ENCODE measurements at regions not wholly inside any gene's neighbourhood (a gene's known extent, or its start where the extent isn't known, plus 50 kb on each side); places are given as distances from the start of the nearest gene placed in this dataset.

GRCh38 chrX:101732870-101733269 is 73.2 kb upstream of the ARMCX2 start:
- POLR2A ChIA-PET (ENCODE audit: unreplicated experiment) = no interaction called here
- no peaks in the 10 kb centered on the region for H4K20me1 ChIP-seq (ENCODE audit: low read length)
- ATAC-seq (no peak), DNase-seq (no peak)
- intact Hi-C loops (cut with micrococcal nuclease) = no loop called here
- H2AFZ ChIP-seq (ENCODE audit: low read length) = no peak overlapping the region
- no peak overlapping the region for H3K4me3 ChIP-seq (ENCODE audit: low read length)
- H3K36me3 ChIP-seq (ENCODE audit: low read depth, low read length) = no peaks in the 10 kb centered on the region
- H3K9me2 ChIP-seq (replicated peaks; ENCODE audit: low read length) = no peaks in the 10 kb centered on the region
- CTCF ChIA-PET = no interaction called here
- H3K79me2 ChIP-seq (ENCODE audit: low read length) = no peaks in the 10 kb centered on the region
- no peak overlapping the region for H3K4me2 ChIP-seq (ENCODE audit: low read length)
- H3K9me3 ChIP-seq (ENCODE audit: low read length) = no peaks in the 10 kb centered on the region
- no TSS peak for BruUV-seq (replicated peaks)
- no peaks in the 10 kb centered on the region for H3F3A ChIP-seq (ENCODE audit: low read length, unreplicated experiment)
- no peak overlapping the region for H3K27ac ChIP-seq (ENCODE audit: low read length)
- H3K27me3 ChIP-seq (ENCODE audit: low read length) = no peaks in the 10 kb centered on the region
- H3K9ac ChIP-seq (ENCODE audit: low read length) = no peak overlapping the region
- TF ChIP-seq CTCF (conservative IDR thresholded peaks at IDR 0.05; ENCODE audit: low read depth, low read length) (no peak), EZH2 (IDR thresholded peaks at IDR 0.05; ENCODE audit: low read length, unreplicated experiment) (no peak), EZH2phosphoT487 (IDR thresholded peaks at IDR 0.05; ENCODE audit: borderline replicate concordance, low read length) (no peak)
- H3K4me1 ChIP-seq (ENCODE audit: insufficient read depth, low read length) = no peaks in the 10 kb centered on the region

- H3K36me3 ChIP-seq (ENCODE audit: low read depth, low read length) = no peaks in the 10 kb centered on the region
- H4K20me1 ChIP-seq (ENCODE audit: low read length) = no peaks in the 10 kb centered on the region
- H3K4me3 ChIP-seq (ENCODE audit: low read length) = no peak overlapping the region
- CTCF ChIA-PET = no interaction called here
- no TSS peak for BruUV-seq (replicated peaks)
- POLR2A ChIA-PET (ENCODE audit: unreplicated experiment) = no interaction called here
- no peak overlapping the region for H2AFZ ChIP-seq (ENCODE audit: low read length)
- intact Hi-C loops (cut with micrococcal nuclease) = no loop called here
- no peak overlapping the region for H3K27ac ChIP-seq (ENCODE audit: low read length)
- DNase-seq (no peak), ATAC-seq (no peak)
- TF ChIP-seq EZH2phosphoT487 (IDR thresholded peaks at IDR 0.05; ENCODE audit: borderline replicate concordance, low read length) = no peak
- TF ChIP-seq EZH2 (IDR thresholded peaks at IDR 0.05; ENCODE audit: low read length, unreplicated experiment) = no peak
- no peak for TF ChIP-seq CTCF (conservative IDR thresholded peaks at IDR 0.05; ENCODE audit: low read depth, low read length)
- H3K9ac ChIP-seq (ENCODE audit: low read length) = no peak overlapping the region
- H3K9me2 ChIP-seq (replicated peaks; ENCODE audit: low read length) = no peaks in the 10 kb centered on the region
- no peaks in the 10 kb centered on the region for H3F3A ChIP-seq (ENCODE audit: low read length, unreplicated experiment)
- no peak overlapping the region for H3K4me2 ChIP-seq (ENCODE audit: low read length)
- H3K79me2 ChIP-seq (ENCODE audit: low read length) = no peaks in the 10 kb centered on the region
- H3K4me1 ChIP-seq (ENCODE audit: insufficient read depth, low read length) = no peaks in the 10 kb centered on the region
- no peaks in the 10 kb centered on the region for H3K9me3 ChIP-seq (ENCODE audit: low read length)
- H3K27me3 ChIP-seq (ENCODE audit: low read length) = no peaks in the 10 kb centered on the region
These were observed 70.3 kb upstream of the ARMCX2 start for GRCh38 chrX:101729986-101730385.

Data from PC-3 (cell line).